Heart right ventricle (tissue), 16 donors: ENCODE measurements at regions not wholly inside any gene's neighbourhood (a gene's known extent, or its start where the extent isn't known, plus 50 kb on each side); places are given as distances from the start of the nearest gene placed in this dataset.

Experiments
- ATAC-seq, 8 donors: fragments of 200-7000 bp; cut with Tn5 transposase; one replicate each; pipeline ENCODE4 v1.9.1; 2020; ENCODE audit warnings: mild to moderate bottlenecking in 8 of 8, moderate library complexity in 8 of 8, moderate number of reproducible peaks in 1 of 8
- DNase-seq, 2 donors: peaks; one replicate each; pipeline ENCODE4 v3.0.0-alpha.2; 2020
- H3K27ac ChIP-seq, 10 donors: fragments of 200-600 bp; sonication (generic) in 2 of 10; one replicate each; pipeline versions ENCODE4 v1.5.0 to v1.8.0; 2020 to 2022; ENCODE audit warnings: mild to moderate bottlenecking in 3 of 10
- H3K27me3 ChIP-seq, 7 donors: fragments of 200-600 bp; one replicate each; pipeline ENCODE4 v1.8.0; 2021 to 2022; ENCODE audit warnings: mild to moderate bottlenecking in 2 of 7
- H3K36me3 ChIP-seq, 9 donors: fragments of 200-600 bp; sonication (generic) in 1 of 9; one replicate each; pipeline versions ENCODE4 v1.5.0 to v1.8.0; 2020 to 2022; ENCODE audit warnings: mild to moderate bottlenecking in 2 of 9
- H3K4me1 ChIP-seq, 9 donors: fragments of 200-600 bp; sonication (generic) in 1 of 9; one replicate each; pipeline versions ENCODE4 v1.5.0 to v1.8.0; 2020 to 2022; ENCODE audit warnings: mild to moderate bottlenecking in 4 of 9
- H3K4me3 ChIP-seq, 10 donors: fragments of 200-600 bp; sonication (generic) in 2 of 10; one replicate each; pipeline versions ENCODE4 v1.5.0 to v1.8.0; 2020 to 2022; ENCODE audit warnings: mild to moderate bottlenecking in 7 of 10, moderate library complexity in 2 of 10
- H3K9me3 ChIP-seq, 11 donors: fragments of 200-600 bp in 10 of 11; sonication (generic) in 2 of 11; one replicate each; pipeline versions ENCODE4 v1.5.0 to v1.8.0; 2013 to 2022; ENCODE audit warnings: mild to moderate bottlenecking in 2 of 11, control low read depth in 1 of 11, moderate library complexity in 1 of 11
- WGBS, 2 donors: extraction: QIAGEN DNeasy Blood & Tissue Kit; methylation state at CpG; one replicate each; pipeline ENCODE4 v1.1.7; 2013; ENCODE audit warnings: inconsistent platforms in 1 of 2; 5-methylcytosine and 5-hydroxymethylcytosine counted together
- intact Hi-C, 10 donors: fragments of 100-400 bp; cut with DNase I; formaldehyde crosslinking; loops; one replicate each; pipeline versions ENCODE4 v1.11.1 to v1.14.2; 2022
- TF ChIP-seq, protein P1 (sequence below), 9 donors: fragments of 200-600 bp; sonication (generic) in 2 of 9; IDR thresholded peaks; one replicate each; pipeline versions ENCODE4 v1.5.0 to v1.8.0; 2021 to 2022; ENCODE audit warnings: antibody characterized with exemption in 9 of 9, mild to moderate bottlenecking in 5 of 9, moderate library complexity in 1 of 9
- donor health status: Arrhythmogenic right ventricular cardiomyopathy.
- donor health status: ischemic (EF 13 %, LVEDD 7.1; RV severe dilation, severe dysfunction).
- donor health status: healthy with polysubstance abuse.
- donor health status: DM: no; HTN: yes; CAD: no.
- donor health status: DM: no; HTN: no; CAD: no.
- donor health status: ischemic (EF 25% LVEDD 6.9; RV normal size, moderate dysfunction).
- donor health status: ischemic (EF 25% LVEDD 5.7; RV mildly dilated, moderate dysfunction).
- donor health status: healthy.
- donor health status: DM: yes; HTN: yes; CAD: no.
- donor health status: Ischemic cardiomyopathy.
- donor health status: ischemic (EF 35%, LVEDD 5.7; RV mildly dilated, moderate dysfunction).
- donor health status: nonischemic (EF 11% LVEDD 7.7; RV severe dilation, severe dysfunction).
- donor health status: DM: yes; HTN: yes; CAD: no.
- donor health status: PGD.
- donor health status: ischemic (EF 29% LVEDD 5.4; RV normal size, mild dysfunction).
- donor health status: nonischemic (EF 23%, LVEDD 6.1; RV moderate dilation, normal function).

DNA sequence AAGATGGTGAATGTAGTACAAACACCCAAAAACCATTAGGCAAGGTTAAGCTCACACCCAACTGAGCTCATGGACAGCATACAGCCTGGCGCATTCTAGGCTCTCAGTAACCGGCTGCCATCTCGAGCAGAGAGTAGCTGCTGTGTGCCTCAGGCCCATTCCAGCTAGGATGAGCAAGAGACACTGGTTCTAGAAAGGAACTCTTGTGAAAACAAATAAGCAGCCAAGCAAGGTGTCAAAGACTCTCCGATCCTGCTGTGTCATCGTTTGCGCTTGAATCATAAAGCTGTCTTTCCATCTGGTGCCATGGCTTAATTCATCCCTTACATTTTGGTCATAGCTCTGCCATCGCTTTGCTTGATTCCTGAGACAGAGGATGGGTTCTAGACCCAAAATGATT is 135.4 kb upstream of the MSX2 start:
- ATAC-seq, result no peak
- DNase-seq, result no peak
- intact Hi-C loops, result no loop called here
- Histone ChIP-seq H3K4me1 (no peaks in the 10 kb centered on the region), H3K4me3 (no peak overlapping the region), H3K27ac (no peak overlapping the region), H3K9me3 (peaks cover 0 to 26% (median 0%) of the 10 kb centered on the region in 11 donors), H3K36me3 (no peaks in the 10 kb centered on the region), H3K27me3 (peaks cover 0 to 41% (median 21%) of the 10 kb centered on the region in 7 donors)
- TF ChIP-seq, protein P1, sequence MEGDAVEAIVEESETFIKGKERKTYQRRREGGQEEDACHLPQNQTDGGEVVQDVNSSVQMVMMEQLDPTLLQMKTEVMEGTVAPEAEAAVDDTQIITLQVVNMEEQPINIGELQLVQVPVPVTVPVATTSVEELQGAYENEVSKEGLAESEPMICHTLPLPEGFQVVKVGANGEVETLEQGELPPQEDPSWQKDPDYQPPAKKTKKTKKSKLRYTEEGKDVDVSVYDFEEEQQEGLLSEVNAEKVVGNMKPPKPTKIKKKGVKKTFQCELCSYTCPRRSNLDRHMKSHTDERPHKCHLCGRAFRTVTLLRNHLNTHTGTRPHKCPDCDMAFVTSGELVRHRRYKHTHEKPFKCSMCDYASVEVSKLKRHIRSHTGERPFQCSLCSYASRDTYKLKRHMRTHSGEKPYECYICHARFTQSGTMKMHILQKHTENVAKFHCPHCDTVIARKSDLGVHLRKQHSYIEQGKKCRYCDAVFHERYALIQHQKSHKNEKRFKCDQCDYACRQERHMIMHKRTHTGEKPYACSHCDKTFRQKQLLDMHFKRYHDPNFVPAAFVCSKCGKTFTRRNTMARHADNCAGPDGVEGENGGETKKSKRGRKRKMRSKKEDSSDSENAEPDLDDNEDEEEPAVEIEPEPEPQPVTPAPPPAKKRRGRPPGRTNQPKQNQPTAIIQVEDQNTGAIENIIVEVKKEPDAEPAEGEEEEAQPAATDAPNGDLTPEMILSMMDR (IDR thresholded peaks at IDR 0.05), result no peak
- 88 to 90% methylated on average over 7 of the region's 7 CpGs for WGBS, 2 donors

DNA sequence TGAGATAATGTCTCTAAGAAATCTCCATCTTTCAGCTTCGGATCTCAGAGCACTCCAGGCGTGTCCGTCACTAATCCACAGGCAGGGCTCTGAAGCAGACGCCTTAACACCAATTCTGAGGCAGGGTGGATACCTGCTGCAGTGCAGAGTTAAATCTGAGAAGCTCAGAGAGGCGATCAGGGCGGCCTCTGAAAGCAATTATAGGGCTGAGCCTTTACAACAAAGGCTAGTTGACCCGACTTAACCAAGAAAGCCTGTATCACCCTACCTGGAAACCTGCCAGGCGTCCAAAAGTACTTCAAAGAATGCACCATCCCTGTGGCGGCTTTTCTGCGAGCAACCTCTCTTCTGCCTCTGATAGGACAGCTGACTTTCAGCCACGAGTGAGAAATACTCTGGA is 134.8 kb upstream of the MSX2 start:
- DNase-seq (no peak), ATAC-seq (no peak)
- H3K36me3 ChIP-seq, result no peaks in the 10 kb centered on the region
- H3K27me3 ChIP-seq, result peaks cover 0 to 41% (median 21%) of the 10 kb centered on the region in 7 donors
- TF ChIP-seq, protein P1 (IDR thresholded peaks at IDR 0.05), result no peak
- no peak overlapping the region for H3K4me3 ChIP-seq
- H3K27ac ChIP-seq, result no peak overlapping the region
- 31 to 41% methylated on average over 11 of the region's 11 CpGs for WGBS, 2 donors
- H3K9me3 ChIP-seq, result peaks cover 0 to 26% (median 0%) of the 10 kb centered on the region in 11 donors
- intact Hi-C loops, result no loop called here
- no peaks in the 10 kb centered on the region for H3K4me1 ChIP-seq

DNA sequence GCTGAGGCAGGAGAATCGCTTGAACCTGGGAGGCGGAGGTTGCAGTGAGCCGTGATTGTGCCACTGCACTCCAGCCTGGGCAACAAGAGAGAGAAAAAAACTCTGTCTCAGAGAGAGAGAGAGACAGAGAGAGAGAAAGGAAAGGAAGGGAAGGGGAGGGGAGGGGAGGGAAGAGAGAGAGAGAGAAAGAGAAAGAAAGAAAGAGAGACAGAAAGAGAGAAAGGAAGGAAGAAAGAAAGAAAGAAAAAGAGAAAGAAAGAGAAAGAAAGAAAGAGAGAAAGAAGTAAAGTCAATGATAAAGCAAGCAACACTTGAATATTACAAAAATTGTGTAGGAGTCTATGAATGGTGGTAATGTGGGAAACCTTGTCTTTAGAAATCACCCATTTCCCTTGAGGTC is 133.6 kb upstream of the MSX2 start:
- ATAC-seq, result no peak
- DNase-seq, result no peak
- 79 to 81% methylated on average over 3 of the region's 3 CpGs for WGBS, 2 donors

DNA sequence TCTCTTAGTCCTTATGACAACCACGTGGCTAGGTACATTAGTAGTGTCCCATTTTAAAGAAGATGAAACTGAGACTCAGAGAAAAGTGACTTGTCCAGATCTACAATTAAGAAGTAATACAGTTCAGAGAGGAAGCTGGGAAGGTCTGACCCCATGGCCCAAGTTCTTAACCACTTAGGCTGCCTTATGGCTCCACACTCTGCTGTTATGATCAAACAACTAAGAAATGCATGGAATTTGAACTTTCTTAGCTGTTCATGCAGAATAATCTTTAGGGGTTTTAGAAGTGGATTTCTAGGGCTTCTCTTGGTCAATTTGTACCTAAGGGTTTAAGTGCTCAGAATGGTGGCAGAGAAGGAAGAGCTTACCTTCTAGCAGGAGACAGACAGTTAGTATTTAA is 128.0 kb upstream of the MSX2 start:
- 80 to 85% methylated on average over 1 of the region's 1 CpG for WGBS, 2 donors

More for the DNA sequence above, 133.6 kb upstream of the MSX2 start:
- Histone ChIP-seq H3K4me1 (no peaks in the 10 kb centered on the region), H3K27ac (no peak overlapping the region), H3K4me3 (no peak overlapping the region), H3K27me3 (peaks cover 0 to 28% (median 19%) of the 10 kb centered on the region in 7 donors), H3K9me3 (peaks cover 0 to 21% (median 0%) of the 10 kb centered on the region in 11 donors), H3K36me3 (no peaks in the 10 kb centered on the region)
- intact Hi-C loops, result no loop called here
- TF ChIP-seq, protein P1 (IDR thresholded peaks at IDR 0.05), result no peak

More for the DNA sequence above, 128.0 kb upstream of the MSX2 start:
- peaks cover 0 to 45% (median 24%) of the 10 kb centered on the region in 7 donors for H3K27me3 ChIP-seq
- ATAC-seq, result no peak
- intact Hi-C loops, result no loop called here
- H3K9me3 ChIP-seq, result peaks cover 0 to 13% (median 0%) of the 10 kb centered on the region in 11 donors
- no peaks in the 10 kb centered on the region for H3K4me1 ChIP-seq
- no peak for DNase-seq
- no peak overlapping the region for H3K4me3 ChIP-seq
- TF ChIP-seq, protein P1 (IDR thresholded peaks at IDR 0.05), result no peak
- H3K27ac ChIP-seq, result no peak overlapping the region
- no peaks in the 10 kb centered on the region for H3K36me3 ChIP-seq
